IMR-90 (cell line): ENCODE measurements at regions not wholly inside any gene's neighbourhood (a gene's known extent, or its start where the extent isn't known, plus 50 kb on each side); places are given as distances from the start of the nearest gene placed in this dataset.

Source experiments
- ATAC-seq: fragments of 200-7000 bp; cut with Tn5 transposase; 2 replicates; pipeline ENCODE4 v1.9.1; 2020; ENCODE audit warnings: low read depth, mild to moderate bottlenecking, moderate library complexity
- BruUV-seq: library from RNA; stranded (reverse); fragments of 400-500 nt; replicated peaks from 2 replicates; lab custom pipeline; 2021; lab: Mats Ljungman, UMichigan
- CTCF ChIA-PET: fragments of 300-600 bp; formaldehyde crosslinking; extraction: SDS; loops from one replicate; lab custom pipeline; 2021; ENCODE audit warnings: antibody characterized with exemption; lab: Yijun Ruan, JAX
- POLR2A ChIA-PET: fragments of 300-600 bp; sonication (Branson Sonifier 250); formaldehyde crosslinking; loops from one replicate; lab custom pipeline; 2022; ENCODE audit warnings: antibody characterized with exemption; ENCODE audit not compliant: unreplicated experiment; lab: Charles Lee
- DNase-seq: peaks from one replicate; pipeline ENCODE4 v3.0.0; 2013
- H2AFZ ChIP-seq: replicated peaks from 2 replicates; pipeline ENCODE3; 2013; ENCODE audit warnings: low read length, mild to moderate bottlenecking; ENCODE audit not compliant: poor library complexity
- H2AK5ac ChIP-seq: 2 replicates; pipeline ENCODE4 v1.6.1; 2013; ENCODE audit warnings: low read depth, low read length, inconsistent platforms
- H2AK9ac ChIP-seq: replicated peaks from 2 replicates; pipeline ENCODE3; 2013; ENCODE audit warnings: mild to moderate bottlenecking, low read depth, low read length, moderate library complexity; ENCODE audit not compliant: poor library complexity
- H2BK120ac ChIP-seq: 2 replicates; pipeline ENCODE4 v1.6.1; 2013; ENCODE audit warnings: low read depth, low read length, inconsistent platforms
- H2BK15ac ChIP-seq: 3 replicates; pipeline ENCODE4 v1.6.1; 2013; ENCODE audit warnings: low read depth, low read length, inconsistent platforms
- H2BK20ac ChIP-seq: 2 replicates; pipeline ENCODE4 v1.6.1; 2013; ENCODE audit warnings: low read depth, mild to moderate bottlenecking, inconsistent platforms, low read length, moderate library complexity
- H2BK5ac ChIP-seq: 2 replicates; pipeline ENCODE4 v1.6.1; 2013; ENCODE audit warnings: mild to moderate bottlenecking, low read depth, low read length, inconsistent platforms; ENCODE audit not compliant: poor library complexity, severe bottlenecking
- H3K14ac ChIP-seq: replicated peaks from 2 replicates; pipeline ENCODE4 v1.6.1; 2013; ENCODE audit warnings: low read depth, low read length, inconsistent platforms
- H3K18ac ChIP-seq: 2 replicates; pipeline ENCODE4 v1.6.1; 2013; ENCODE audit warnings: low read depth, low read length, control low read depth
- H3K23ac ChIP-seq: 2 replicates; pipeline ENCODE4 v1.6.1; 2013; ENCODE audit warnings: low read depth, low read length, inconsistent platforms
- H3K27ac ChIP-seq: 2 replicates; pipeline ENCODE4 v1.5.1; 2013; ENCODE audit warnings: mild to moderate bottlenecking, control low read depth, low read length; ENCODE audit not compliant: insufficient read depth
- H3K27me3 ChIP-seq: 2 replicates; pipeline ENCODE4 v1.6.1; 2013; ENCODE audit warnings: low read length; ENCODE audit not compliant: control insufficient read depth, insufficient read depth
- H3K36me3 ChIP-seq: 2 replicates; pipeline ENCODE4 v1.6.1; 2013; ENCODE audit warnings: low read length, mixed read lengths; ENCODE audit not compliant: control insufficient read depth, insufficient read depth
- H3K4ac ChIP-seq: 2 replicates; pipeline ENCODE4 v1.6.1; 2013; ENCODE audit warnings: low read depth, low read length, inconsistent platforms
- H3K4me1 ChIP-seq: 2 replicates; pipeline ENCODE4 v1.6.1; 2013; ENCODE audit warnings: low read length, mixed read lengths; ENCODE audit not compliant: control insufficient read depth, insufficient read depth
- H3K4me2 ChIP-seq: 2 replicates; pipeline ENCODE4 v1.6.1; 2013; ENCODE audit warnings: low read depth, mild to moderate bottlenecking, control low read depth, low read length, moderate library complexity
- H3K4me3 ChIP-seq: 2 replicates; pipeline ENCODE4 v1.5.1; 2013; ENCODE audit warnings: low read depth, mild to moderate bottlenecking, control low read depth, low read length, moderate library complexity; ENCODE audit not compliant: insufficient read depth
- H3K56ac ChIP-seq: 2 replicates; pipeline ENCODE4 v1.6.1; 2013; ENCODE audit warnings: low read length, inconsistent platforms; ENCODE audit not compliant: insufficient read depth; ENCODE audit errors: extremely low read depth
- H3K79me1 ChIP-seq, 2 experiments: 2 replicates each; pipeline ENCODE4 v1.6.1; 2013; ENCODE audit warnings: low read length in 2 of 2, inconsistent platforms in 1 of 2, low read depth in 1 of 2
- H3K9ac ChIP-seq: 2 replicates; pipeline ENCODE4 v1.6.1; 2013; ENCODE audit warnings: low read depth, low read length, control low read depth
- H3K9me1 ChIP-seq: 2 replicates; pipeline ENCODE4 v1.6.1; 2013; ENCODE audit warnings: low read length, inconsistent platforms; ENCODE audit not compliant: insufficient read depth
- H3K9me3 ChIP-seq: 2 replicates; pipeline ENCODE4 v1.6.1; 2013; ENCODE audit warnings: low read length; ENCODE audit not compliant: control insufficient read depth, insufficient read depth
- H4K20me1 ChIP-seq: 2 replicates; pipeline ENCODE4 v1.6.1; 2013; ENCODE audit warnings: low read length, inconsistent platforms; ENCODE audit not compliant: insufficient read depth
- H4K5ac ChIP-seq: 2 replicates; pipeline ENCODE4 v1.6.1; 2013; ENCODE audit warnings: mild to moderate bottlenecking, low read depth, low read length, control low read depth
- H4K8ac ChIP-seq, 2 experiments: 2 replicates each; pipeline ENCODE4 v1.6.1; 2013; ENCODE audit warnings: low read depth in 2 of 2, low read length in 2 of 2, control low read depth in 1 of 2, inconsistent platforms in 1 of 2
- H4K91ac ChIP-seq: 2 replicates; pipeline ENCODE4 v1.6.1; 2013; ENCODE audit warnings: low read depth, low read length, inconsistent platforms; ENCODE audit not compliant: insufficient read depth
- CEBPB ChIP-seq: IDR thresholded peaks from 2 replicates; pipeline ENCODE4 v1.6.1; 2012; ENCODE audit warnings: low read depth, low read length, improper control_type of control experiment
- SMC3 ChIP-seq: fragments of 150-350 bp; IDR thresholded peaks from 2 replicates; pipeline ENCODE4 v1.6.1; 2016; ENCODE audit warnings: low read depth, mild to moderate bottlenecking, antibody characterized with exemption, low read length, moderate library complexity
- WGBS, 2 experiments: methylation state at CpG; one replicate each; pipeline versions ENCODE4 v1.1.5 to v1.1.7; 2013; ENCODE audit warnings: missing lambda C conversion rate in 2 of 2; ENCODE audit not compliant: insufficient read length in 1 of 2; ENCODE audit errors: extremely low coverage in 2 of 2; 5-methylcytosine and 5-hydroxymethylcytosine counted together
- dilution Hi-C: fragments of 300-500 bp; cut with HindIII; formaldehyde crosslinking; loops from one replicate; pipeline ENCODE4 v1.14.3; 2018; ENCODE audit warnings: low sequenced_read_pairs; ENCODE audit not compliant: unreplicated experiment
- in situ Hi-C: fragments of 300-500 bp; cut with MboI; formaldehyde crosslinking; loops from 3 replicates; pipeline ENCODE4 v1.14.3; 2019; ENCODE audit warnings: low sequenced_read_pairs, inconsistent platforms, mixed read lengths
- intact Hi-C: fragments of 100-400 bp; cut with micrococcal nuclease; formaldehyde crosslinking; loops from 2 replicates; pipeline ENCODE4 v1.10.0; 2022

- no peak overlapping the region for H3K27ac ChIP-seq
- dilution Hi-C loops = no loop called here
- no peak overlapping the region for H3K14ac ChIP-seq
- H3K4me3 ChIP-seq = no peak overlapping the region
- no peaks in the 10 kb centered on the region for H3K4me1 ChIP-seq
- no peak overlapping the region for H2AK9ac ChIP-seq
- H4K5ac ChIP-seq = no peak overlapping the region
- no peak overlapping the region for H2BK15ac ChIP-seq
- peaks cover 17% of the 10 kb centered on the region for H3K9me3 ChIP-seq
- H2BK20ac ChIP-seq = no peak overlapping the region
- H3K23ac ChIP-seq = no peak overlapping the region
- H3K9me1 ChIP-seq = no peaks in the 10 kb centered on the region
- no peak overlapping the region for H2AK5ac ChIP-seq
- H4K91ac ChIP-seq = no peak overlapping the region
- no peak overlapping the region for H3K4me2 ChIP-seq
- ATAC-seq (no peak), DNase-seq (no peak)
- WGBS, 2 experiments = no CpG with 5 or more reads among the region's 2 CpGs
- no peaks in the 10 kb centered on the region for H4K20me1 ChIP-seq
- no peak overlapping the region for H3K56ac ChIP-seq
- no peak overlapping the region for H4K8ac ChIP-seq
- TF ChIP-seq SMC3 (no peak), CEBPB (peak; percentile 41; the same call in 1 of the 2 replicates)
- no peak overlapping the region for H3K18ac ChIP-seq
- CTCF ChIA-PET = no interaction called here
- intact Hi-C loops = no loop called here
- H2AFZ ChIP-seq = no peak overlapping the region
- in situ Hi-C loops = no loop called here
- H2BK120ac ChIP-seq = no peak overlapping the region
- H3K36me3 ChIP-seq = no peaks in the 10 kb centered on the region
- POLR2A ChIA-PET = no interaction called here
- H3K9ac ChIP-seq = no peak overlapping the region
- no peak overlapping the region for H3K4ac ChIP-seq
- no peak overlapping the region for H2BK5ac ChIP-seq
- no TSS peak for BruUV-seq
- H3K79me1 ChIP-seq = no peaks in the 10 kb centered on the region
- no peaks in the 10 kb centered on the region for H3K27me3 ChIP-seq
Measured at GRCh38 chr13:70253411-70253810, 145.2 kb upstream of the KLHL1 start.
